ENCODE measurements at regions not wholly inside any gene's neighbourhood (a gene's known extent, or its start where the extent isn't known, plus 50 kb on each side); places are given as distances from the start of the nearest gene placed in this dataset.

- no peaks in the 10 kb centered on the region for H3F3A ChIP-seq (ENCODE audit: insufficient read depth, low read depth)
- no peak overlapping the region for H3K4me3 ChIP-seq
- H3K27ac ChIP-seq: no peak overlapping the region
- H4K20me1 ChIP-seq (ENCODE audit: insufficient read depth): no peaks in the 10 kb centered on the region
- DNase-seq: no peak
- intact Hi-C loops (cut with micrococcal nuclease; ENCODE audit: unreplicated experiment): loop anchor here (10.0 kb wide), 1 partner anchor 1029 kb away; no protein-coding TSS in a partner anchor
- H3K36me3 ChIP-seq (ENCODE audit: low read depth): no peaks in the 10 kb centered on the region
- no peaks in the 10 kb centered on the region for H3K4me1 ChIP-seq (replicated peaks; ENCODE audit: insufficient read depth)
- TF ChIP-seq EZH2 (IDR thresholded peaks at IDR 0.05; ENCODE audit: low read depth): no peak
- TF ChIP-seq, protein P1, sequence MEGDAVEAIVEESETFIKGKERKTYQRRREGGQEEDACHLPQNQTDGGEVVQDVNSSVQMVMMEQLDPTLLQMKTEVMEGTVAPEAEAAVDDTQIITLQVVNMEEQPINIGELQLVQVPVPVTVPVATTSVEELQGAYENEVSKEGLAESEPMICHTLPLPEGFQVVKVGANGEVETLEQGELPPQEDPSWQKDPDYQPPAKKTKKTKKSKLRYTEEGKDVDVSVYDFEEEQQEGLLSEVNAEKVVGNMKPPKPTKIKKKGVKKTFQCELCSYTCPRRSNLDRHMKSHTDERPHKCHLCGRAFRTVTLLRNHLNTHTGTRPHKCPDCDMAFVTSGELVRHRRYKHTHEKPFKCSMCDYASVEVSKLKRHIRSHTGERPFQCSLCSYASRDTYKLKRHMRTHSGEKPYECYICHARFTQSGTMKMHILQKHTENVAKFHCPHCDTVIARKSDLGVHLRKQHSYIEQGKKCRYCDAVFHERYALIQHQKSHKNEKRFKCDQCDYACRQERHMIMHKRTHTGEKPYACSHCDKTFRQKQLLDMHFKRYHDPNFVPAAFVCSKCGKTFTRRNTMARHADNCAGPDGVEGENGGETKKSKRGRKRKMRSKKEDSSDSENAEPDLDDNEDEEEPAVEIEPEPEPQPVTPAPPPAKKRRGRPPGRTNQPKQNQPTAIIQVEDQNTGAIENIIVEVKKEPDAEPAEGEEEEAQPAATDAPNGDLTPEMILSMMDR (conservative IDR thresholded peaks at IDR 0.05): no peak
- CTCF ChIA-PET: no interaction called here
- H3K27me3 ChIP-seq (ENCODE audit: insufficient read depth, low read depth): no peaks in the 10 kb centered on the region
- H3K9me3 ChIP-seq (ENCODE audit: insufficient read depth, low read depth): no peaks in the 10 kb centered on the region
- H3K79me2 ChIP-seq (ENCODE audit: low read depth): no peaks in the 10 kb centered on the region
- H3K4me2 ChIP-seq: no peak overlapping the region
- H3K9me2 ChIP-seq (ENCODE audit: insufficient read depth): no peaks in the 10 kb centered on the region
- POLR2A ChIA-PET (ENCODE audit: unreplicated experiment): no interaction called here
- BruUV-seq (replicated peaks): no TSS peak
- no peak overlapping the region for H2AFZ ChIP-seq
Observed at GRCh38 chr5:145233461-145233860, 601.7 kb downstream of the PRELID2 start.

DNA sequence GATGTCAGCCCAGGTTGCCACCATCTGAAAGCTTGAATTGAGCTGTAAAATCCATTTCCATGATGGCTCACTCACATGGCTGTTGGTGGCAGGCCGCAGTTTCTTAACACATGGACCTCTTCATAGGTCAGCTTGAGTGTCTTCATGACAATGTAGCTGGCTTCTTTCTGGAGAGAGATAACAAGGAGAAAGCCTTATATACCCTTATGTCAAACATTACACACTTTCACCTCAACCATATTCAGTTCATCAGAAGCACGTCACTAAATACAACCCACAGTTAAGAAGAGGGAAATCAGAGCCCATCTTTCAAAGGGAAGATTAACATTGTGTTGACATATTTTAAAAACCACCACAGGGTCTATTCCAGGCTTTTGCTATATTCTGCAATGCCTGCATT lies 604.4 kb downstream of the PRELID2 start:
- H4K20me1 ChIP-seq (ENCODE audit: insufficient read depth): no peaks in the 10 kb centered on the region
- DNase-seq: no peak
- no peaks in the 10 kb centered on the region for H3K4me1 ChIP-seq (replicated peaks; ENCODE audit: insufficient read depth)
- CTCF ChIA-PET: no interaction called here
- H3K79me2 ChIP-seq (ENCODE audit: low read depth): no peaks in the 10 kb centered on the region
- no peaks in the 10 kb centered on the region for H3K36me3 ChIP-seq (ENCODE audit: low read depth)
- H3K4me2 ChIP-seq: no peak overlapping the region
- H2AFZ ChIP-seq: no peak overlapping the region
- no peaks in the 10 kb centered on the region for H3K9me2 ChIP-seq (ENCODE audit: insufficient read depth)
- no peaks in the 10 kb centered on the region for H3F3A ChIP-seq (ENCODE audit: insufficient read depth, low read depth)
- intact Hi-C loops (cut with micrococcal nuclease; ENCODE audit: unreplicated experiment): loop anchor here (10.0 kb wide), 1 partner anchor 1026 kb away; no protein-coding TSS in a partner anchor
- no peak overlapping the region for H3K4me3 ChIP-seq
- H3K27me3 ChIP-seq (ENCODE audit: insufficient read depth, low read depth): no peaks in the 10 kb centered on the region
- no TSS peak for BruUV-seq (replicated peaks)
- TF ChIP-seq EZH2 (IDR thresholded peaks at IDR 0.05; ENCODE audit: low read depth): no peak
- no peak overlapping the region for H3K27ac ChIP-seq
- POLR2A ChIA-PET (ENCODE audit: unreplicated experiment): no interaction called here
- no peaks in the 10 kb centered on the region for H3K9me3 ChIP-seq (ENCODE audit: insufficient read depth, low read depth)

DNA sequence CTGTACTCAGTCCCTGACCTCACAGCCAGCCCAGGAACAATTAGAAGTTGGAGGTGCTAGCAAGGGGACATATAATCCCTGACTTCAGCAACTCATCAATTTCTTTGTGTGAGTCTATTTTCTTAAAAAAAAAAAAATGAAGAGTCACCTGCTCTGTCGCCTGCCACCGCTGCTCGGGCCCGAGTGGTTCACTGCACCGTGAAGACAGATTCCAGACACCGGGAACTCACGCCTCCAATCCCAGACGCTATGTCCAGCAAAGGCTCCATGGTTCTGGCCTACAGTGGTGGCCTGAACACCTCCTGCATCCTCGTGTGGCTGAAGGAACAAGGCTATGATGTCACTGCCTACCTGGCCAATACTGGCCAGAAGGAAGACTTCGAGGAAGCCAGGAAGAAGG lies 606.6 kb downstream of the PRELID2 start:
- CTCF ChIA-PET: no interaction called here

More for the DNA sequence above, 606.6 kb downstream of the PRELID2 start:
- no peaks in the 10 kb centered on the region for H3F3A ChIP-seq (ENCODE audit: insufficient read depth, low read depth)
- H3K79me2 ChIP-seq (ENCODE audit: low read depth): no peaks in the 10 kb centered on the region
- POLR2A ChIA-PET (ENCODE audit: unreplicated experiment): no interaction called here
- no TSS peak for BruUV-seq (replicated peaks)
- H3K9me2 ChIP-seq (ENCODE audit: insufficient read depth): no peaks in the 10 kb centered on the region
- intact Hi-C loops (cut with micrococcal nuclease; ENCODE audit: unreplicated experiment): no loop called here
- no peaks in the 10 kb centered on the region for H4K20me1 ChIP-seq (ENCODE audit: insufficient read depth)
- H3K4me1 ChIP-seq (replicated peaks; ENCODE audit: insufficient read depth): no peaks in the 10 kb centered on the region
- H3K27me3 ChIP-seq (ENCODE audit: insufficient read depth, low read depth): no peaks in the 10 kb centered on the region
- H2AFZ ChIP-seq: no peak overlapping the region
- no peak overlapping the region for H3K4me3 ChIP-seq
- no peaks in the 10 kb centered on the region for H3K9me3 ChIP-seq (ENCODE audit: insufficient read depth, low read depth)
- no peak overlapping the region for H3K27ac ChIP-seq
- H3K4me2 ChIP-seq: no peak overlapping the region
- no peaks in the 10 kb centered on the region for H3K36me3 ChIP-seq (ENCODE audit: low read depth)
- DNase-seq: no peak
- no peak for TF ChIP-seq EZH2 (IDR thresholded peaks at IDR 0.05; ENCODE audit: low read depth)
- TF ChIP-seq, protein P1 (conservative IDR thresholded peaks at IDR 0.05): no peak
